Activated CD8-positive, alpha-beta T cell treated with anti-CD3 and anti-CD28 coated beads for 36 hours (primary cell): ENCODE measurements at regions not wholly inside any gene's neighbourhood (a gene's known extent, or its start where the extent isn't known, plus 50 kb on each side); places are given as distances from the start of the nearest gene placed in this dataset.
"Not testable (repeated sequence)": the region's sequence is repeated elsewhere in the genome, so short reads cannot be mapped to it uniquely, and the experiment has no call there.

ENCODE experiments used
- ATAC-seq: fragments of 200-7000 bp; cut with Tn5 transposase; one replicate; pipeline ENCODE4 v1.10.0; 2021; ENCODE audit warnings: mild to moderate bottlenecking, moderate library complexity
- CTCF ChIA-PET: fragments of 350-600 bp; sonication (Branson Sonifier 250); formaldehyde crosslinking; loops from one replicate; lab custom pipeline; 2021; ENCODE audit warnings: antibody characterized with exemption; lab: Charles Lee
- POLR2A ChIA-PET: fragments of 350-600 bp; sonication (Branson Sonifier 250); formaldehyde crosslinking; loops from one replicate; lab custom pipeline; 2021; ENCODE audit warnings: antibody characterized with exemption; lab: Charles Lee
- DNase-seq: peaks from one replicate; pipeline ENCODE4 v3.0.0-alpha.2; 2020
- H3K27ac Mint-ChIP-seq: one replicate; pipeline ENCODE4 v1.8.0; 2021; ENCODE audit warnings: mild to moderate bottlenecking, mixed read lengths
- H3K27me3 Mint-ChIP-seq: one replicate; pipeline ENCODE4 v1.8.0; 2021; ENCODE audit warnings: mixed read lengths
- H3K36me3 Mint-ChIP-seq: one replicate; pipeline ENCODE4 v1.8.0; 2021; ENCODE audit warnings: low read depth, mixed read lengths
- H3K4me1 Mint-ChIP-seq: one replicate; pipeline ENCODE4 v1.8.0; 2021; ENCODE audit warnings: low read depth, mixed read lengths
- H3K4me3 Mint-ChIP-seq: one replicate; pipeline ENCODE4 v1.8.0; 2021; ENCODE audit warnings: mild to moderate bottlenecking, moderate library complexity, mixed read lengths
- H3K9me3 Mint-ChIP-seq: one replicate; pipeline ENCODE4 v1.8.0; 2021; ENCODE audit warnings: mixed read lengths
- CTCF ChIP-seq: fragments of 200-600 bp; IDR thresholded peaks from one replicate; pipeline ENCODE4 v1.8.0; 2022; ENCODE audit warnings: antibody characterized with exemption, mild to moderate bottlenecking
- intact Hi-C: fragments of 100-400 bp; cut with micrococcal nuclease; formaldehyde crosslinking; loops from one replicate; pipeline ENCODE4 v1.10.0; 2022

GRCh38 chr6:135603249-135603648, 105.7 kb upstream of the AHI1 start:
- Mint-ChIP-seq H3K4me1 (peaks cover 29% of the 10 kb centered on the region), H3K9me3 (peaks cover 12% of the 10 kb centered on the region), H3K36me3 (peaks cover 12% of the 10 kb centered on the region), H3K4me3 (no peak overlapping the region), H3K27ac (no peak overlapping the region), H3K27me3 (no peaks in the 10 kb centered on the region)
- ChIA-PET CTCF (no interaction called here), POLR2A (no interaction called here)
- intact Hi-C loops, result no loop called here
- ATAC-seq, result no peak
- no peak for DNase-seq
- TF ChIP-seq CTCF, result no peak

GRCh38 chr6:135604035-135604860, 106.7 kb upstream of the AHI1 start:
- peaks cover 29% of the 10 kb centered on the region for H3K4me1 Mint-ChIP-seq
- ATAC-seq (peak; percentile 37), DNase-seq (no peak)
- no peak overlapping the region for H3K4me3 Mint-ChIP-seq
- TF ChIP-seq CTCF, result no peak
- peaks cover 5% of the 10 kb centered on the region for H3K36me3 Mint-ChIP-seq
- peak overlapping the region; percentile 80 for H3K27ac Mint-ChIP-seq
- intact Hi-C loops, result no loop called here
- no peaks in the 10 kb centered on the region for H3K27me3 Mint-ChIP-seq
- ChIA-PET POLR2A (interaction anchor here (0.8 to 1.1 kb wide), 3 partner anchors 9 to 27 kb away, joined by 3 read pairs; no protein-coding TSS in a partner anchor), CTCF (interaction anchor here (0.9 to 1.0 kb wide), 3 partner anchors 8 to 622 kb away, joined by 3 to 4 read pairs (median 3); no protein-coding TSS in a partner anchor)
- H3K9me3 Mint-ChIP-seq, result peaks cover 6% of the 10 kb centered on the region

GRCh38 chr6:135605278-135605790, 107.8 kb upstream of the AHI1 start:
- ChIA-PET POLR2A (no interaction called here), CTCF (no interaction called here)
- no peaks in the 10 kb centered on the region for H3K9me3 Mint-ChIP-seq
- H3K36me3 Mint-ChIP-seq, result peaks cover 2% of the 10 kb centered on the region
- no peaks in the 10 kb centered on the region for H3K27me3 Mint-ChIP-seq
- DNase-seq (no peak), ATAC-seq (peak; percentile 31)
- H3K4me3 Mint-ChIP-seq, result no peak overlapping the region
- TF ChIP-seq CTCF, result no peak
- H3K27ac Mint-ChIP-seq, result peak overlapping the region; percentile 63
- intact Hi-C loops, result no loop called here
- peaks cover 29% of the 10 kb centered on the region for H3K4me1 Mint-ChIP-seq

GRCh38 chr6:135606392-135606791, 108.9 kb upstream of the AHI1 start:
- ChIA-PET POLR2A (no interaction called here), CTCF (no interaction called here)
- Mint-ChIP-seq H3K27ac (peak overlapping the region; percentile 63), H3K27me3 (no peaks in the 10 kb centered on the region), H3K9me3 (no peaks in the 10 kb centered on the region), H3K4me3 (no peak overlapping the region), H3K4me1 (peaks cover 32% of the 10 kb centered on the region), H3K36me3 (peaks cover 2% of the 10 kb centered on the region)
- DNase-seq, result no peak
- intact Hi-C loops, result no loop called here
- ATAC-seq, result no peak
- no peak for TF ChIP-seq CTCF

GRCh38 chr6:135608031-135608430, 110.5 kb upstream of the AHI1 start:
- CTCF ChIA-PET, result no interaction called here
- Mint-ChIP-seq H3K4me1 (peaks cover 32% of the 10 kb centered on the region), H3K36me3 (no peaks in the 10 kb centered on the region), H3K9me3 (no peaks in the 10 kb centered on the region), H3K27ac (peak overlapping the region; percentile 62), H3K27me3 (no peaks in the 10 kb centered on the region), H3K4me3 (no peak overlapping the region)
- ATAC-seq (peak; percentile 29), DNase-seq (no peak)
- POLR2A ChIA-PET, result no interaction called here
- intact Hi-C loops, result no loop called here
- no peak for TF ChIP-seq CTCF

GRCh38 chr6:135610192-135610591, 112.7 kb upstream of the AHI1 start:
- H3K27me3 Mint-ChIP-seq, ATAC-seq: not testable (repeated sequence)

More at GRCh38 chr6:135610192-135610591, 112.7 kb upstream of the AHI1 start:
- DNase-seq, H3K4me3 Mint-ChIP-seq, H3K9me3 Mint-ChIP-seq, intact Hi-C loops, H3K36me3 Mint-ChIP-seq, H3K27ac Mint-ChIP-seq, CTCF ChIA-PET, POLR2A ChIA-PET: not testable (repeated sequence)
- H3K4me1 Mint-ChIP-seq, result peaks cover 20% of the 10 kb centered on the region
